BJ (cell line): ENCODE measurements at regions not wholly inside any gene's neighbourhood (a gene's known extent, or its start where the extent isn't known, plus 50 kb on each side); places are given as distances from the start of the nearest gene placed in this dataset.

Experiments
- CTCF ChIA-PET: fragments of 350-600 bp; formaldehyde crosslinking; extraction: SDS; loops from one replicate; lab custom pipeline; 2021; ENCODE audit warnings: antibody characterized with exemption, inconsistent platforms; lab: Yijun Ruan, JAX
- POLR2A ChIA-PET: fragments of 300-600 bp; sonication (Branson Sonifier 250); formaldehyde crosslinking; extraction: SDS; loops from one replicate; lab custom pipeline; 2021; ENCODE audit warnings: antibody characterized with exemption; lab: Charles Lee
- DNase-seq: peaks from one replicate; pipeline ENCODE4 v3.0.0-alpha.2; 2011; ENCODE audit warnings: low read depth
- H3K27me3 ChIP-seq: 2 replicates; pipeline ENCODE4 v1.6.0; 2011; ENCODE audit warnings: low read length; ENCODE audit not compliant: control insufficient read depth, insufficient read depth
- H3K36me3 ChIP-seq: 2 replicates; pipeline ENCODE4 v1.5.1; 2011; ENCODE audit warnings: low read length; ENCODE audit not compliant: control insufficient read depth, insufficient read depth
- H3K4me3 ChIP-seq: 2 replicates; pipeline ENCODE4 v1.5.1; 2011; ENCODE audit warnings: low read depth, mild to moderate bottlenecking, control low read depth, low read length
- CTCF ChIP-seq: IDR thresholded peaks from 2 replicates; pipeline ENCODE4 v1.5.1; 2011; ENCODE audit warnings: low read depth, mild to moderate bottlenecking, control low read depth, inconsistent platforms, low read length, moderate library complexity; ENCODE audit not compliant: insufficient read depth

GRCh38 chr16:64363039-64363438 is 758.8 kb downstream of the CDH11 start:
- TF ChIP-seq CTCF: no peak
- ChIA-PET CTCF (interaction anchor here (0.8 kb wide), 1 partner anchor 12 kb away, joined by 3 read pairs; no protein-coding TSS in a partner anchor), POLR2A (no interaction called here)
- H3K27me3 ChIP-seq: no peaks in the 10 kb centered on the region
- H3K4me3 ChIP-seq: no peak overlapping the region
- no peak for DNase-seq
- H3K36me3 ChIP-seq: no peaks in the 10 kb centered on the region

- ChIA-PET POLR2A (no interaction called here), CTCF (no interaction called here)
- Histone ChIP-seq H3K4me3 (no peak overlapping the region), H3K36me3 (no peaks in the 10 kb centered on the region), H3K27me3 (no peaks in the 10 kb centered on the region)
- no peak for DNase-seq
- TF ChIP-seq CTCF: no peak
Observed at GRCh38 chr16:64362193-64362592, 759.7 kb downstream of the CDH11 start.

- no peak for TF ChIP-seq CTCF
- H3K36me3 ChIP-seq: no peaks in the 10 kb centered on the region
- CTCF ChIA-PET: no interaction called here
- DNase-seq: no peak
- no peak overlapping the region for H3K4me3 ChIP-seq
- POLR2A ChIA-PET: no interaction called here
- no peaks in the 10 kb centered on the region for H3K27me3 ChIP-seq
Observed at GRCh38 chr16:64361753-64362152, 760.1 kb downstream of the CDH11 start.

DNA sequence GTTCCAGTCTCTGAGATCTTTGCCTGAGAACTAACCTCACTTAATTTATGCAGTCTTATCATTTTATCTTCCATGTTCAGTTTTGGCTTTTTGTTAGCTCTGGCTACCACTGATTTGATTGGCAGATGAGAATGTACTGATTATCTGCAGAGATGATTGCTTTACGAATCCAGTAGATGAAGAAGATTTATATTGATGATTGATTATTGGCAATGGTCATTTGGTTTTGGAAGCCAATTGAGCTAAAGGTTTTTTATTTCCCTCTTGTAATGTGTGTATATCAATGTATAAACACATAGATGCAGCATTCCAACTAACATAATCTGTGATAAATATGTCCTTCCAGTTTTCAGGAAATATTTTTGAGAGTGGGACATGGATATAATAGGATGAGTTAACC is 763.6 kb downstream of the CDH11 start:
- ChIA-PET CTCF (no interaction called here), POLR2A (no interaction called here)
- Histone ChIP-seq H3K27me3 (no peaks in the 10 kb centered on the region), H3K4me3 (no peak overlapping the region), H3K36me3 (no peaks in the 10 kb centered on the region)
- DNase-seq: no peak
- no peak for TF ChIP-seq CTCF

- POLR2A ChIA-PET: interaction anchor here (0.7 kb wide), 2 partner anchors 43 to 72 kb away, joined by 4 read pairs; no protein-coding TSS in a partner anchor
- CTCF ChIA-PET: interaction anchor here (0.6 kb wide), 2 partner anchors 10 to 363 kb away, joined by 3 to 4 read pairs; no protein-coding TSS in a partner anchor
- Histone ChIP-seq H3K36me3 (no peaks in the 10 kb centered on the region), H3K4me3 (no peak overlapping the region), H3K27me3 (no peaks in the 10 kb centered on the region)
- peak; percentile 92 for DNase-seq
- no peak for TF ChIP-seq CTCF
Observed at GRCh38 chr16:64356267-64356666, 765.6 kb downstream of the CDH11 start.
